ENCODE measurements at regions not wholly inside any gene's neighbourhood (a gene's known extent, or its start where the extent isn't known, plus 50 kb on each side); places are given as distances from the start of the nearest gene placed in this dataset.

- TF ChIP-seq POLR2A (IDR thresholded peaks at IDR 0.05; ENCODE audit: borderline replicate concordance, extremely low read depth, insufficient read depth, insufficient read length): no peak
- no peak for TF ChIP-seq EZH2 (IDR thresholded peaks at IDR 0.05)
These were observed 417.4 kb upstream of the DPH6 start (continued) for GRCh38 chr15:35963326-35963725.

- CTCF ChIA-PET: no interaction called here
- H2AFZ ChIP-seq (ENCODE audit: low read depth, low read length, poor library complexity, severe bottlenecking): no peak overlapping the region
- no peak for ATAC-seq
These were observed 420.8 kb upstream of the DPH6 start for GRCh38 chr15:35966781-35967180.

More at GRCh38 chr15:35966781-35967180, 420.8 kb upstream of the DPH6 start:
- Histone ChIP-seq H3K9me3 (ENCODE audit: control insufficient read depth in 1 of 2, insufficient read depth in 1 of 2, low read depth in 1 of 2, low read length in 2 of 2) (no peaks in the 10 kb centered on the region), H3K79me2 (ENCODE audit: insufficient read depth, low read length) (no peaks in the 10 kb centered on the region), H3K4me1 (ENCODE audit: control insufficient read depth in 1 of 2, insufficient read depth in 2 of 2, low read length in 2 of 2) (no peaks in the 10 kb centered on the region), H3K4me3 (replicated peaks in 1 of 2; ENCODE audit: low read depth in 1 of 2, low read length in 2 of 2) (no peak overlapping the region), H3K4me2 (ENCODE audit: low read length) (no peak overlapping the region), H3K36me3 (ENCODE audit: control insufficient read depth in 1 of 2, insufficient read depth in 2 of 2, low read length in 2 of 2) (no peaks in the 10 kb centered on the region), H3K27me3 (ENCODE audit: insufficient read depth, low read length) (no peaks in the 10 kb centered on the region), H3K9me2 (ENCODE audit: insufficient read depth) (no peaks in the 10 kb centered on the region), H3K9ac (ENCODE audit: low read length) (no peak overlapping the region), H4K20me1 (ENCODE audit: insufficient read depth) (no peaks in the 10 kb centered on the region), H3K27ac (ENCODE audit: low read depth, low read length) (no peak overlapping the region)
- no TSS peak for BruUV-seq (replicated peaks)
- intact Hi-C loops (cut with micrococcal nuclease): no loop called here
- ChIA-PET POLR2A (no interaction called here), RAD21 (ENCODE audit: low non-redundant PET in 1 of 2, low total read pairs in 2 of 2, uncharacterized antibody in 2 of 2, unreplicated experiment in 2 of 2) (no interaction called here)
- TF ChIP-seq YY1 (IDR thresholded peaks at IDR 0.05; ENCODE audit: extremely low read depth, insufficient replicate concordance, low read depth, low read length) (no peak), REST (IDR thresholded peaks at IDR 0.05; ENCODE audit: low read depth) (no peak), EGR1 (IDR thresholded peaks at IDR 0.05; ENCODE audit: low read depth) (no peak), POLR2A (IDR thresholded peaks at IDR 0.05; ENCODE audit: borderline replicate concordance, extremely low read depth, insufficient read depth, insufficient read length) (no peak), ELF1 (IDR thresholded peaks at IDR 0.05; ENCODE audit: borderline replicate concordance, low read depth) (no peak), ATF3 (IDR thresholded peaks at IDR 0.05) (no peak), CTCF (IDR thresholded peaks at IDR 0.05 in 2 of 3, conservative IDR thresholded peaks at IDR 0.05 in 1 of 3; ENCODE audit: borderline replicate concordance in 1 of 3, insufficient read depth in 1 of 3, low read depth in 2 of 3, low read length in 2 of 3) (no peak), SIN3A (IDR thresholded peaks at IDR 0.05; ENCODE audit: low read depth) (no peak), CBX3 (IDR thresholded peaks at IDR 0.05; ENCODE audit: low read depth) (no peak), POLR2AphosphoS5 (IDR thresholded peaks at IDR 0.05; ENCODE audit: low read depth, low read length) (no peak)
- DNase-seq (ENCODE audit: low read depth, low spot score): no peak

Data from HCT116 (cell line).